AML-193 (cell line): ENCODE measurements at regions not wholly inside any gene's neighbourhood (a gene's known extent, or its start where the extent isn't known, plus 50 kb on each side); places are given as distances from the start of the nearest gene placed in this dataset.

Source experiments
- DNase-seq, 2 experiments: peaks; one replicate each; lab custom pipeline; 2025; lab: John Stamatoyannopoulos, UW

GRCh38 chr3:193850084-193850619, 257.1 kb downstream of the OPA1 start:
- no peak for DNase-seq

- no peak for DNase-seq
These were observed 258.4 kb downstream of the OPA1 start for GRCh38 chr3:193851428-193851847.

DNA sequence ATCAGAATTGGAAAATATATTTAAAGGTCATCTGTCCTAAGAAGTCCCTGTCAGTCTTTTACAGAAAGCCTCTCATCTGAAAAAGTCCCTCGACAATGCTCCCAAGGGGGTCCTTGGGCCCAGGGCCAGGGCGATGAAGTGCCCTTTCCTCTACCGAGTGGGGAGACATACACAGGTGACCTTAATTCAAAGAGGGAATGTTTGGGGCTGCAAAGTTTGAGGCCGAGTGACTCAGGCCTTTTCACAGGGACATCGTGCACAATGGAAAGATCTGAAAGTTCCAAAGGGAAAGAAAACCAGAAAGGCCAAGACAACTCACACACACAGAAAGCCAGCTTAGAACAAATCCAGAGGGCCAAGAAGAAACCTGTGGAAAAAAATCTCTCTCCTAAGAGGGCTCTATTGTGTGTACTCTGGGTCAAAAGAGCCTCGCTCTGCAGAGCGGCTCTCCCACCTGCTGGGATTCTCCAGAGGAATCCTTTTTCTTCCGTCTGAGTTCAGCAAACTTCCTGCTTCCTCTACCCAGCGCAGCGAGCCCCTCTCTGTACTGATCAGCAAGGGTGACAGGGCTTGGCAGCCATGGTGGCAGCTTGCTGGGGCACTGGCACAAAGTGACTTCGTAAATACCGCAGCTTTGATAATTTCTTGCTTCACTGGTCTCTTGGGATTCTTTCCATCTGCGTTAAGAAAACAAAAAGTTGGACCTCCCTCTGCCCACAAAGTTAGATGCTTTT, 259.1 kb downstream of the OPA1 start:
- no peak for DNase-seq

GRCh38 chr3:193852901-193853300, 259.9 kb downstream of the OPA1 start:
- no peak for DNase-seq

DNA sequence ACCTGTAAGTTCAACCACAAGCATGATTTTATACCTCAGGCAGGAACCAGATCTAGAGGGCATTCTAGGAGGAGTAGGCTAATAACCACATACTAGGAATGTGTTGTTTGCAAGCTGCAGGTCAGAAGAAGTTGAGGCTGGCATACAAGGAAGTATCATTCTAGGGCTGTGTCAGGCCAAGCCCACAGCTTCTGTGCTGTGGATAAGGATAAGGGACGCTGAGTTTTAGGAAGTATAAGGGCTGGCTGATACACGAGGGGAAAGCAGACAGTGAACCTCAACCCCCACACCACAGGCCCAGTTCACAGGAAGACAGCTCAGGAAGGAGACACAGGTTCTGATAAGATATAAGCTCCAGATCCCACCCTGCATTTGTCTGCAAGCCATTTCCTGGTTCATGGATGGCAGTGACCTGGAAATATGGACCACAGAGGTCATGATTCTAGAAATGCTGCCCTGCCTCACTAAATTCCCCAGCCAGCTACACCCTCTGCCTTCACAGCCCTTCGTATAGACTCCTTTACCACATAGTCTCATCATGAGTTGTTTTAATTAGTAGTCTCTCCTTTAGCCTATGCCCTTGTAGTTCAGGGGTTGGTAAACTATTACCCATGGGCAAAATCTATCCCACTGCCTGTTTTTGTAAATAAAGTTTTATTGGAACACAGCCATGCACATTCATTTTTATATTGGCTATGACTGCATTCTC, 260.7 kb downstream of the OPA1 start:
- DNase-seq, result peak; percentile 23 to 39

DNA sequence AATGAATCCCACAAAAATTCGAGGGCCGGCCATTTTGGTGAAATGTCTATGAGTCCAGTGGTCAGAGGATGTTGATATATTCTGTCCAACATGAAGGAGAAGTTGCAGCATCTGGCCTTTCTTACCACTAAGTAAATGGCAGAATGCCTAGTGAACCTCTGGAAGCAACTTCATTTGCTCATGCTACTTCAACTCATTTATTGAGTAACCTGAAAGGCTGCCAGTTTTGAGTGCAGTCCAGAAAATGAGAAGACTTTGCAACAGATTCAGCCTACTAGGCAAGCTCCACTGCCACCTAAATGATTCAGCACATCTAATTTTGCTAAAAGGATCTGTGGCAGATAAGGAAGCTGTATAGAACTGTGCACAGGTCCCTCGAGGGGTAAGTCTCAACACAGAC, 265.0 kb downstream of the OPA1 start:
- peak; percentile 98 to 99 for DNase-seq

- no peak for DNase-seq
These were observed 266.2 kb downstream of the OPA1 start for GRCh38 chr3:193859195-193859594.

DNA sequence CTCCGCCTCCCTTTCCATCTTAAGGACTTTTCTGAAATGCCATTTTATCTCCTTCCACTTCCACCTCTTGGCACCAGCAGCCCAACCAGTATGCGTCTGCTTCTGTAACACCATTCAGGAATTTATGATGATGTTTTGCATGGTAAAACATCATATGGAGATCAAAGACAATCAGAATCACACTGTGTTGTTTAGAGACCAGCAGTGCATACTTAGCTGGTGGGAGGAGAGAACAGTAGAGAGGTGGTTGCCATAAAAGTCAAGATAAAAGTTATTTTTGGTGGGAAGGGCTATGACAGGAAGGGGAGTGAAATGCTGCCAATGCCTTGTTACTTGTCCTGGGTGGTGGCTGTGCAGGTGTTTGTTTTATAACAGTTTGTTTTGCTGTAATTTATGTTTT, 268.0 kb downstream of the OPA1 start:
- DNase-seq, result no peak

DNA sequence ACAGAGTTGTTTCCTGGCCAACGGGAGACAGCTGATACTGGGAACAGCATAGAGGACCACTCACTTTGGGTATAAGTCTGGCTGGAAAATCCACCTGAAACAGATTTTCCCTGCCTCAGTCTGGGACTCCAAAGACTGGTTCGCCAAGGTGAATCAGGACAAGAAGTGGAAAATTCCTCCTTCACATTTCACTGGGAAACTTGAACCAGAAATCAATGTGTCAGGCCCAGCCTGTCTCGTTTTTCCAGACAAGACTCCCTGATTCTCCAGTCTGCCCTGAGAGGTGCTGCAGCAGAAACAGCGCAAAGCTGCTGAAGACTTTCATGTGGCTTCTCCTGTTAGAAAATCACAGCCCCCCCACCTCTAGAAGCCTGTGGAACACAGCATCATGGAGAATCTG, 269.8 kb downstream of the OPA1 start:
- no peak for DNase-seq

- DNase-seq, result no peak
These were observed 270.8 kb downstream of the OPA1 start for GRCh38 chr3:193863657-193864357.

- DNase-seq, result no peak
These were observed 270.6 kb upstream of the HES1 start for GRCh38 chr3:193865339-193865738.

DNA sequence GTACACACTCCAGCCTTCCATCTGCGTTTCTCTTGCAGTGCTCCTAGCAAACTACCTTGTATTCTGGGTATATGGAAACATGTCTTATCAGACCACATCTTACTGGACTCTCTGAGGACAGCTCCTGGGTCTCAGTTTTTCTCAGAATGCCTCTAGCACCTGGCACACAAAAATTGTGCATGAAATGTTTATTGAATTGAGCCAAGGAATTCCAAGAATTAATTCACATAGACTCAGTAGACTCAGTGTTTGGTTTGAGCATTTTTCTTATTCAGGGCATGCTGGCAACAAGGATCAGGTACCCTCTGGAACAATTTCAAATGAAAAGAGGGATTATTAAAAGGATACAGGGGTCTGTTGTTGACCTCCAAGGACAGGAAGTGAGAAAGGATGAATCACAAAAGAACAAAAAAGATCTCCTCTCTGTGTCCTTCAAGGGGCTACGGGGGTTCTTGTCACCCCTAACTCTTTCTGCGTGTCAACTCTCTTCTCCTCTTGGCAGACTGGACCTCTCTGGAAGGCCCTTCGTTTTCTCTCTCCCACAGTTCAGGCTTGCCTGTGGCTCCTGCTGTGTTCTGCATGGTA, 270.0 kb upstream of the HES1 start:
- DNase-seq, result no peak

DNA sequence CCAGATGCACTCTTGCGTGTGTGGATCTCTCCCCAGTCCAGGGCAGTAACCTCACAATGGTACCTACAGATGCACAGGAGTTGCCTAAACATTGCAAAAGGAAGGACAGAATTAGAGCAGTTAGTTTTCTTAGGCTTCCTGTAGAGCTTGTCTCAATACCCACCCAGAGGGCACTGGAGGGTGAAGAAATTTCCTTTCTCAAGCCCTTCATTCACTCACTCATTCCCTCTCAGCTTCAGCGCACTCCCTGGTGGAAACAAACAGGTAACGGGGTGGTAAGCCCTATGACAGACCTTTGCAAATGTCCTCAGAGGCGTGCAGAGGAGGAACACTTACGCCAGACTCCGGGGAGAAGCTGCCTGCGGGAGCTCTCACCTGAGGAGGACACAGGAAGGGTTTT, 267.4 kb upstream of the HES1 start:
- peak; percentile 32 to 42 for DNase-seq

- DNase-seq, result peak; percentile 27 to 57
These were observed 266.4 kb upstream of the HES1 start for GRCh38 chr3:193869221-193870201.

DNA sequence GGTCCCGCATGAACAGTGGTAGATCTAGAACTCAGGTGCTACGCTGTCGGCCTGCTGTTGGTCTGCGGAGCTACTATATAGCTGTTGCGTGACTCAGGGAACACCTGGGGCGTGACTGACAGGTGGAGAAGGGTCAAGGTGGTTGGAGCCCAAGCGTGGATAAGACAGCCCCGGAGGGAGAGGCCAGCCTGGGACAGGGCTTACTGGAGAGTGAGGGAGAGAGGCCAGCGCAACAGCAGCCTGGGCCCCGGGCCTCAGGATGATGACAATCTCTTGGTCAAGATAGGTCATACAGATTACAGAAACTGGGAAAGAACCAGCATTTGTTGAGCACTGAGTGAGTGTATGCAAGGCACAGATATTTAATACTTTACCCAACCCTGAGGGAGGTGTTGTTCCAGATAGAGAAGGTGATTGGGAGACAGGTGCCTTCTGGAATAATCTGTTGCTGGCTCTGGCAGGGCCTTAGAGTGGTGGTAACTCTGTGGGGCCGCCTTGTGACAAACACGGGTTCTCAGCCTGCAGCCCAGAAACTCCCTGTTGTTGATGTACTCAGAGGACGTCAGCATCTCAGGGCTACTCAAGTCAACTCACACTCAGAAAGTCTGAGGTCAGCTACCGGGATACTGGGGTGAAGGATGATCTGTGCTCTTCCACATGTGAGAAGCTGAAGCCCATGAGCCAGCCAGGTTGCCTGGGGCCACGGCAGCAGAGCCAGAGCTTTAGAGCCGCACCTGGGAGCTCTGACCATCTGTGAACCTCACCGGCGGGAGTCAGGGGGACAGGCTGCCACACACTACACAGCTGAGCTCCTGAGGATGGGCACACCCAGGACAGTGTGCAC, 265.4 kb upstream of the HES1 start:
- DNase-seq, result no peak

DNA sequence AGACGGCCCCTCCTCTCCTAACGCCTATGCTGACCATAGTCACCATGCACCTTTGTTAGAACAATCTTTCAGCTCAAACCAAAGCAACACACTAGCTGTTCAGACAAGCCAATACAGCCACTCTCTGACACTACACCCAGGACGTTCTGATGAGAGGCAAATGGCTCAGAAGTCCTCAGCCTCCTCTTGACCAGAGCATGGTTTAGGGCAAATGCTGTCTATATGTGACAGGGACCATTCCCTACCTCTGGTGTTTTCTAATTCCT, 264.8 kb upstream of the HES1 start:
- no peak for DNase-seq

DNA sequence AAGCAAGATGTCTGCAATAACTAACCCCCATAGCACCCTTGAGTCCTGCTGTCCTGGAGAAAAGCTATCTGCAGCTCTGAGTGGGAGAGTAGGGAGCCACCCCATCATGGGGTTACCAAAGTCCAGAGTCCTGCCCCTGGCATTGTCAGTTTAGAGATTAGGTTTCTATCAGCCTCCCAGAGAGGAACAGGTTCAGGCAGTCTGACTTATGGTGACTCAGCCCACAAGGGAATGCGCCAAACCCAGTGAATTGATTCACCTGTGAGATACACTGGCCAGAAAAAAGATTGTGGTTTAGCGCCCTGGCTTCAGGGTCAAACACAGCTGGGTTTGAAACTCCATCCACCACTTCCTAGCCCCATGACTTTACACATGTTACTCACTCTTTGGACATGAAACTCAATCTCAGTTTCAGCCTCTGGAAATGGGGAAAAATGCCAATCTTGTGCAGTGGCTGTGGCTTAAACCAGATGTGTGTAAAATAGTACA, 263.6 kb upstream of the HES1 start:
- no peak for DNase-seq

DNA sequence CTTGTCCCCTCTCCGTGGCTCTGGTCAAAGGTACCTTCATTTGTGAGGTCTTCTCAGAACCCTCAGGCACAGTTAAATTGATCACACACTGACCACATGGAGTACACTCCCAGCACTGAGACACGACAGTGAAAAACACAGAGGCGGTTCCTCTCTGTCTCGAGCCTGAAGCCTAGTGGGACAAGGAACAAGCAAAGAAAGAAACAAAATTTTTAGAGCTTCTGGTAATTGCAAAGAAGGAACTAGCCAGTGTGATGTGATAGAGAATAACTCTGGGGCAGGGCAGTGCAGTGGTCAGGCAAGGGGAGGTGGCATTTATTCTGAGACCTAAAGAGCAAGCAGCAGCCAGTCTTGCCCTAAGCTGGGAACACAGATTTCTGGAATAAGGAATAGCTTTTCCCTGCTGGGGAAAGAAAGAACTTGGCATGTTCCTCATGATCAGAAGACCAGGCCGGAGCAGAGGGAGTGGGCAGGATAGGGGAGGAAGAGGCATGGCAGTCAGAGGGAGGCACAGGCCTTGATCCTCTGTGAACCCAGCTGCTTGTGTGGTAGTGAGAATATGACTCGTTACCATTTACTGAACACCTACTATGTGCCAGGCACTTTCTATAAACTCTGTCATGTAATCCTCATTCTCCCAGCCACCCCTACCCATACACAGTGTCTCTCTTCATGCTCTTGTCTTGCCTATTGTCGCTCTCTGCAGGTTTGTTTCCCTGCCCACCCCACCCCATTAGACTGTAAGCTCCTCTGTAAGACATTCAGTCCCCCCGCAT, 262.3 kb upstream of the HES1 start:
- DNase-seq, result no peak

DNA sequence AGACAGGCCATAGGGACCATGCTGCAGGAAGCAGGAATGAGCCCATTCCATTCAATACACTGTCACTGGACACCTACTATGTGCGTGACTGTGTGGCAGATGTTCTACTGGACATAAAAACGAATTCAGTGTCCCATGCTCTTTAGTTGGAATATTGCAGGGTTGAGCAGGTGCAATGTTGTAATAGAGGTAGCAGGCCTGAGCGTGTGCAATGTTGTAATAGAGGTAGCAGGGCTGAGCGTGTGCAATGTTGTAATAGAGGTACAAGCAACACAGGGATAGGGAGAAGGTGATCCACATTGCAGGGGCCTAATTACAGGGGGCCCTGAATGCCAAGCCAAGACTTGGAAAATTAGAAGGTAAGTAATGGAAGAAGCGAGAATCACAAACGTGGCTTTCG, 261.4 kb upstream of the HES1 start:
- no peak for DNase-seq
